K562 (cell line): ENCODE measurements at regions not wholly inside any gene's neighbourhood (a gene's known extent, or its start where the extent isn't known, plus 50 kb on each side); places are given as distances from the start of the nearest gene placed in this dataset.

Source experiments
- GABPA ChIP-seq: fragments of 200-800 bp; sonication (Bioruptor generic); conservative IDR thresholded peaks from 2 replicates; pipeline ENCODE4 v1.6.1; 2016; ENCODE audit warnings: low read depth, missing genetic modification characterization, missing compliant biosample characterization
- RBM22 ChIP-seq: fragments of 200-400 bp; formaldehyde crosslinking; IDR thresholded peaks from 2 replicates; pipeline ENCODE4 v1.6.1; 2018; ENCODE audit warnings: low read length, low read depth; ENCODE audit not compliant: poor library complexity, severe bottlenecking
- SUPT5H ChIP-seq: fragments of 450-650 bp; IDR thresholded peaks from 2 replicates; pipeline ENCODE4 v1.6.1; 2016

- TF ChIP-seq GABPA (tag) (no peak), RBM22 (no peak), SUPT5H (no peak)
Measured at GRCh38 chr11:45430361-45430760, 144.2 kb upstream of the SYT13 start.
